ENCODE measurements at regions not wholly inside any gene's neighbourhood (a gene's known extent, or its start where the extent isn't known, plus 50 kb on each side); places are given as distances from the start of the nearest gene placed in this dataset.

GRCh38 chr16:59522826-59523225 is 788.7 kb upstream of the GOT2 start:
- TF ChIP-seq CTCF (IDR thresholded peaks at IDR 0.05 in 8 of 11, conservative IDR thresholded peaks at IDR 0.05 in 3 of 11) (no peak), POLR2A (IDR thresholded peaks at IDR 0.05) (no peak), POLR2AphosphoS5 (IDR thresholded peaks at IDR 0.05) (no peak)
